Nephron progenitor cell (in vitro differentiated cells): ENCODE measurements at regions not wholly inside any gene's neighbourhood (a gene's known extent, or its start where the extent isn't known, plus 50 kb on each side); places are given as distances from the start of the nearest gene placed in this dataset.

Source experiments
- DNase-seq: peaks from one replicate; pipeline ENCODE4 v3.0.0; 2021
- H3K27ac Mint-ChIP-seq: 2 replicates; pipeline ENCODE4 v1.8.0; 2021; ENCODE audit warnings: mild to moderate bottlenecking, moderate library complexity, mixed read lengths
- H3K27me3 Mint-ChIP-seq: 2 replicates; pipeline ENCODE4 v1.8.0; 2021; ENCODE audit warnings: mild to moderate bottlenecking, low read depth, mixed read lengths; ENCODE audit not compliant: poor library complexity
- H3K36me3 Mint-ChIP-seq: 2 replicates; pipeline ENCODE4 v1.8.0; 2021; ENCODE audit warnings: low read depth, mixed read lengths
- H3K4me1 Mint-ChIP-seq: 2 replicates; pipeline ENCODE4 v1.8.0; 2021; ENCODE audit warnings: mixed read lengths
- H3K4me3 Mint-ChIP-seq: 2 replicates; pipeline ENCODE4 v1.8.0; 2021; ENCODE audit warnings: mild to moderate bottlenecking, moderate library complexity, mixed read lengths
- H3K9me3 Mint-ChIP-seq: 2 replicates; pipeline ENCODE4 v1.8.0; 2021; ENCODE audit warnings: mild to moderate bottlenecking, moderate library complexity, mixed read lengths
- TF ChIP-seq, protein P1 (sequence below): fragments of 200-600 bp; sonication (generic); IDR thresholded peaks from 2 replicates; pipeline ENCODE4 v1.5.0; 2021; ENCODE audit warnings: antibody characterized with exemption

- Mint-ChIP-seq H3K4me1 (peaks cover 29% of the 10 kb centered on the region), H3K9me3 (no peaks in the 10 kb centered on the region), H3K4me3 (no peak overlapping the region), H3K27me3 (peaks cover 3% of the 10 kb centered on the region), H3K27ac (no peak overlapping the region), H3K36me3 (no peaks in the 10 kb centered on the region)
- TF ChIP-seq, protein P1, sequence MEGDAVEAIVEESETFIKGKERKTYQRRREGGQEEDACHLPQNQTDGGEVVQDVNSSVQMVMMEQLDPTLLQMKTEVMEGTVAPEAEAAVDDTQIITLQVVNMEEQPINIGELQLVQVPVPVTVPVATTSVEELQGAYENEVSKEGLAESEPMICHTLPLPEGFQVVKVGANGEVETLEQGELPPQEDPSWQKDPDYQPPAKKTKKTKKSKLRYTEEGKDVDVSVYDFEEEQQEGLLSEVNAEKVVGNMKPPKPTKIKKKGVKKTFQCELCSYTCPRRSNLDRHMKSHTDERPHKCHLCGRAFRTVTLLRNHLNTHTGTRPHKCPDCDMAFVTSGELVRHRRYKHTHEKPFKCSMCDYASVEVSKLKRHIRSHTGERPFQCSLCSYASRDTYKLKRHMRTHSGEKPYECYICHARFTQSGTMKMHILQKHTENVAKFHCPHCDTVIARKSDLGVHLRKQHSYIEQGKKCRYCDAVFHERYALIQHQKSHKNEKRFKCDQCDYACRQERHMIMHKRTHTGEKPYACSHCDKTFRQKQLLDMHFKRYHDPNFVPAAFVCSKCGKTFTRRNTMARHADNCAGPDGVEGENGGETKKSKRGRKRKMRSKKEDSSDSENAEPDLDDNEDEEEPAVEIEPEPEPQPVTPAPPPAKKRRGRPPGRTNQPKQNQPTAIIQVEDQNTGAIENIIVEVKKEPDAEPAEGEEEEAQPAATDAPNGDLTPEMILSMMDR = no peak
- DNase-seq = no peak
These were observed 296.9 kb upstream of the CYRIA start for GRCh38 chr2:16962505-16962904.

DNA sequence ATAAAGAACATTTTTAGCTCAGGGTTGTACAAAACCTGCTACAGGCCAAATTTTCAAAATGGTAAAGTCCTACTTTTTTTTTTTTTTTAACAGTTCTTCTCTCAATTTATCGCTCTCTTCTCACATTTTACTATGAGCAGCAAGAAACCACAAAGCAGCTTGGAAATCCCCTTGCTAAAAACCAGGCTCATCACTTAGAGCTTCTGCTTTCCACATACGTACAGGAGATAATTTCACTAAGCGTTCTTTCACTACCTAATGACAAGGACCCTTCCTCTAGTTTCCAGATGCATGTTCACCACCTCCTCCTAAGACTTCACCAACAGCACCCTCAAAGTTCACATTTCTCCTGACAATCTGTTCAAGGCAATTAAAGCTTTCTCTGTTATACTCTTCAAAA is 294.9 kb upstream of the CYRIA start:
- Mint-ChIP-seq H3K9me3 (no peaks in the 10 kb centered on the region), H3K4me3 (no peak overlapping the region)

GRCh38 chr2:16958266-16958665 is 292.6 kb upstream of the CYRIA start:
- peaks cover 26% of the 10 kb centered on the region for H3K4me1 Mint-ChIP-seq
- H3K9me3 Mint-ChIP-seq = no peaks in the 10 kb centered on the region
- DNase-seq = no peak
- no peaks in the 10 kb centered on the region for H3K36me3 Mint-ChIP-seq
- no peak overlapping the region for H3K27ac Mint-ChIP-seq
- no peak overlapping the region for H3K4me3 Mint-ChIP-seq
- TF ChIP-seq, protein P1 = no peak
- H3K27me3 Mint-ChIP-seq = no peaks in the 10 kb centered on the region

More for the DNA sequence above, 294.9 kb upstream of the CYRIA start:
- Mint-ChIP-seq H3K4me1 (peaks cover 29% of the 10 kb centered on the region), H3K27me3 (no peaks in the 10 kb centered on the region), H3K36me3 (no peaks in the 10 kb centered on the region), H3K27ac (no peak overlapping the region)
- TF ChIP-seq, protein P1 = no peak
- no peak for DNase-seq

DNA sequence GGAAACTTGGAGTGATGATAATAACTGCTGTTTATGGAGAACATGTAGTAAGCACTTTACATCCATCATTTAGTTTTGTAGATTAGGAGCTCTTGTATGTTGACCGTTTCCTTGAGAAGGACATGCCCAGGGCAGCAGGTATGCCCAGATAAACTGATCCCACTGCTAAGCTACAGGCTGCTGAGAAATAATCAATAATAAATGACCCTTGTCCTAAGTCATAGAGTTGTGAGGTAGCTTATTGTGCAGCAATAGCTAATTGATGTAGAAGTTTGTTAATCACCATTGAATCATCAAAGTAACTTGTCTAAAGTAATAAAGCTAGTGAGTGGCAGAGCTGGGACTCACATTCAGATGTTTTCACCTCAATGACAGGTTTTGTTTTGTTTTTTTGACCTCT is 287.2 kb upstream of the CYRIA start:
- Mint-ChIP-seq H3K27ac (no peak overlapping the region), H3K27me3 (no peaks in the 10 kb centered on the region), H3K9me3 (no peaks in the 10 kb centered on the region), H3K36me3 (no peaks in the 10 kb centered on the region), H3K4me3 (no peak overlapping the region), H3K4me1 (peaks cover 22% of the 10 kb centered on the region)
- no peak for DNase-seq
- TF ChIP-seq, protein P1 = no peak

DNA sequence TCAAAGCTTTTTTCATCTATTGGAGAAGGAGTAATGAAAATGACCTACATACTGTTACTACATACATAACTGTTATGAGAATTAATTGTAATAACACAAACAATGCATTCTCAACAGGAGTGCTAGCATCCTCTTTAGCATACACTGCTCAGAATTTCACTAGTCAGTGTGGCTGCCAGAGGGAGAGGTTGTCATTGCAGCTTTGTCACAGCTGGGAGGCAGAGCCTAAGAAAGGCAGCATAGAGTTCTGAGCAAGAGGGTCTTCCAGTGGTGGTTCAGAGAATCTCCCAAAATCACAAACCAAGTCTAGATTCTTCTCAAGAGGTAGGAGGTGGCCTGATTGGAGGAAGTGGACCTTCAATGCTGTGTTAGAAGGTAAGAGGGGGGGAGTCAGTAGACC is 286.7 kb upstream of the CYRIA start:
- DNase-seq = no peak
- H3K27ac Mint-ChIP-seq = no peak overlapping the region
- TF ChIP-seq, protein P1 = no peak
- peaks cover 25% of the 10 kb centered on the region for H3K4me1 Mint-ChIP-seq
- H3K4me3 Mint-ChIP-seq = no peak overlapping the region
- no peaks in the 10 kb centered on the region for H3K9me3 Mint-ChIP-seq
- no peaks in the 10 kb centered on the region for H3K27me3 Mint-ChIP-seq
- no peaks in the 10 kb centered on the region for H3K36me3 Mint-ChIP-seq

DNA sequence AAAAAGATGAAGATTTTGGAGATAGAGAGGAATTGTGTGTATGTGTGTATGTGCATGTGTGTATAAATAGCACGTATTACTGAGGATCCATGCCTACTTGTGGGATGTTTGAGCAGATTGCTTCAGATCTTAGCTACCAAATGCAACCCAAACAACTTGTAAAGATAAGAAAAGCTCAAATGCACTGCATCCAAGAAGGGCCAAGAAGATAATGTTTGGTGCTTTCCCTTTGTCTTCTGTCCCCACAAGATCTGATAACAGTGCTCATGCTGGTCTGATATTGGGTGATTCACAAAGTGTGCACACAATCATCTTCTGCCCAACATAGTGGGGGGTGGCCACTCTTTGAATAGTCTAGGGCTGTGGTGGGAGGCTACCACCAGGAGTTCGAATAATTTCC is 284.8 kb upstream of the CYRIA start:
- H3K4me3 Mint-ChIP-seq = no peak overlapping the region
- H3K9me3 Mint-ChIP-seq = no peaks in the 10 kb centered on the region
- no peak for DNase-seq
- peaks cover 25% of the 10 kb centered on the region for H3K4me1 Mint-ChIP-seq
- H3K27ac Mint-ChIP-seq = no peak overlapping the region
- no peaks in the 10 kb centered on the region for H3K27me3 Mint-ChIP-seq
- no peaks in the 10 kb centered on the region for H3K36me3 Mint-ChIP-seq
- TF ChIP-seq, protein P1 = no peak
